ENCODE measurements at regions not wholly inside any gene's neighbourhood (a gene's known extent, or its start where the extent isn't known, plus 50 kb on each side); places are given as distances from the start of the nearest gene placed in this dataset.

GRCh38 chr16:73125850-73126524, 78.1 kb upstream of the ZFHX3 start:
- Mint-ChIP-seq H3K36me3 (ENCODE audit: low read depth) (no peaks in the 10 kb centered on the region), H3K4me1 (no peaks in the 10 kb centered on the region; the same call in 2 of the 3 replicates), H3K27me3 (ENCODE audit: insufficient read depth, low read depth, poor library complexity) (peaks cover 6% of the 10 kb centered on the region), H3K4me3 (no peak overlapping the region), H3K27ac (no peak overlapping the region), H3K9me3 (no peaks in the 10 kb centered on the region; the same call in 2 of the 3 replicates)
- no peaks in the 10 kb centered on the region for H3K27me3 ChIP-seq (ENCODE audit: insufficient read depth)
- no peaks in the 10 kb centered on the region for H3K9me2 ChIP-seq (ENCODE audit: insufficient read depth)
- no peak overlapping the region for H3K4me2 ChIP-seq
- TF ChIP-seq ZNF462 (CRISPR knock-in tag; IDR thresholded peaks at IDR 0.05), result no peak
- no peaks in the 10 kb centered on the region for H3K4me1 ChIP-seq (ENCODE audit: insufficient read depth)
- no peaks in the 10 kb centered on the region for H3F3A ChIP-seq (replicated peaks; ENCODE audit: low read depth)
- H3K4me3 ChIP-seq, result no peak overlapping the region
- no peak overlapping the region for H3K27ac ChIP-seq (ENCODE audit: low read depth)
- H3K79me2 ChIP-seq (replicated peaks; ENCODE audit: insufficient read depth), result no peaks in the 10 kb centered on the region
- H2AFZ ChIP-seq, result no peak overlapping the region
- no peak for ATAC-seq
- no peaks in the 10 kb centered on the region for H4K20me1 ChIP-seq (replicated peaks; ENCODE audit: insufficient read depth)
- H3K36me3 ChIP-seq (ENCODE audit: insufficient read depth), result no peaks in the 10 kb centered on the region
- DNase-seq (ENCODE audit: low spot score), result no peak

- H3K4me3 ChIP-seq, result no peak overlapping the region
- no peak overlapping the region for H3K27ac Mint-ChIP-seq
- H3K4me3 Mint-ChIP-seq, result no peak overlapping the region
Measured at GRCh38 chr16:73124665-73125375, 76.9 kb upstream of the ZFHX3 start.

More at GRCh38 chr16:73124665-73125375, 76.9 kb upstream of the ZFHX3 start:
- Histone ChIP-seq H3K79me2 (replicated peaks; ENCODE audit: insufficient read depth) (no peaks in the 10 kb centered on the region), H2AFZ (no peak overlapping the region), H3K36me3 (ENCODE audit: insufficient read depth) (no peaks in the 10 kb centered on the region), H3F3A (replicated peaks; ENCODE audit: low read depth) (no peaks in the 10 kb centered on the region), H3K27ac (ENCODE audit: low read depth) (no peak overlapping the region), H3K4me2 (no peak overlapping the region), H4K20me1 (replicated peaks; ENCODE audit: insufficient read depth) (no peaks in the 10 kb centered on the region), H3K9me2 (ENCODE audit: insufficient read depth) (0 out of 2 replicates have a peak, but pooled peaks cover 2% of the 10 kb centered on the region), H3K4me1 (ENCODE audit: insufficient read depth) (no peaks in the 10 kb centered on the region), H3K27me3 (ENCODE audit: insufficient read depth) (no peaks in the 10 kb centered on the region)
- Mint-ChIP-seq H3K36me3 (ENCODE audit: low read depth) (no peaks in the 10 kb centered on the region), H3K9me3 (no peaks in the 10 kb centered on the region; the same call in 2 of the 3 replicates), H3K27me3 (ENCODE audit: insufficient read depth, low read depth, poor library complexity) (peaks cover 6% of the 10 kb centered on the region), H3K4me1 (no peaks in the 10 kb centered on the region; the same call in 2 of the 3 replicates)
- TF ChIP-seq ETS1 (IDR thresholded peaks at IDR 0.05), result no peak
- TF ChIP-seq CTCF (conservative IDR thresholded peaks at IDR 0.05; ENCODE audit: low read depth in 2 of 2), result no peak
- TF ChIP-seq EZH2phosphoT487 (IDR thresholded peaks at IDR 0.05; ENCODE audit: unreplicated experiment), result no peak
- no peak for TF ChIP-seq JUNB (IDR thresholded peaks at IDR 0.05; ENCODE audit: unreplicated experiment)
- TF ChIP-seq ZNF331 (CRISPR knock-in tag; IDR thresholded peaks at IDR 0.05; ENCODE audit: low read depth), result no peak
- TF ChIP-seq EZH2 (IDR thresholded peaks at IDR 0.05; ENCODE audit: low read depth, unreplicated experiment), result no peak
- no peak for TF ChIP-seq POLR2AphosphoS5 (IDR thresholded peaks at IDR 0.05; ENCODE audit: low read depth)
- no peak for TF ChIP-seq ZNF114 (CRISPR knock-in tag; IDR thresholded peaks at IDR 0.05)
- no peak for TF ChIP-seq STAT1 (IDR thresholded peaks at IDR 0.05; ENCODE audit: unreplicated experiment)
- TF ChIP-seq NANOG (IDR thresholded peaks at IDR 0.05; ENCODE audit: borderline replicate concordance), result no peak
- TF ChIP-seq CREB1 (CRISPR knock-in tag; IDR thresholded peaks at IDR 0.05; ENCODE audit: low read depth), result no peak
- DNase-seq (ENCODE audit: low spot score) (no peak), ATAC-seq (no peak)
